Superior temporal gyrus (tissue), 1 donor: ENCODE measurements at regions not wholly inside any gene's neighbourhood (a gene's known extent, or its start where the extent isn't known, plus 50 kb on each side); places are given as distances from the start of the nearest gene placed in this dataset.

ENCODE experiments used
- DNase-seq: peaks from one replicate; pipeline ENCODE4 v3.0.0-alpha.2; 2016; ENCODE audit errors: extremely low spot score

DNA sequence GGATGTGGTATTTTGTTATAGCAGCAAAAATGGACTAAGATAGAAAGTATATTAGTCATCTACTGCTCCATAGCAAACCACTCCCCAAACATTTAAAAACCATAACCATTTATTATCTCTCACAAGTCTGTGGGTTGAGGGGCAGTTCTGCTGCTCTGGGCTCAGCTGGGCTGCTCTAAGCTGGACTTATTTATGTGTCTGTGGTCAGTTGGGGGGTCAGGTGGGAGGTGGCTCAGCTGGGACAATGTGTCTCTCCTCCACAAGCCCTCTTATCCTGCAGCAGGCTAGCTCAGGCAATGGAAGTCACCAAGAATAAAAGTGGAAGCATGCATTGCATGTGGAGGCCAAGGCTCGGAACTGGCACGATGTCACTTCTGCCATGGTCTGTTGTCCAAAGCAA, 226.1 kb upstream of the N4BP1 start:
- no peak for DNase-seq

DNA sequence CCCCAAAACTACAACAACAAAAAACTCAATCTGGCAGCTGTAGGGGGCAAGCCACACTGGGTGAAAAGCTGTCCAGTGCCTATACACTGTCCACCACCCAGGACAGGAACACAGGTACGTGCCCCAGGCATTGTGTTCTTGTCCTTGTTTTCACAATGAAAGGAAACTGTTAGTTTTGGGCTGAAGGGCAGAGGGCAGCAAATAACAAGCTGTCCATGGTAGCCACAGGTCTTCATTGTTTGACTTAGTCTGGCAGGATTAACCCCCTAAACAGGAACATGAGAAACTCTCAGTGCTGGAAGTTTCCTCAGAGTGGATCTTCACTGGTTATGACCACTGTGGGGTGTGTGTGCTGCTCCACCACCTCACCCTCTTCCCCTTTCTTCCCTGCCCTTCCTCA, 224.6 kb upstream of the N4BP1 start:
- no peak for DNase-seq

GRCh38 chr16:48833461-48833860, 223.5 kb upstream of the N4BP1 start:
- DNase-seq, result no peak

- no peak for DNase-seq
These were observed 221.2 kb upstream of the N4BP1 start for GRCh38 chr16:48831076-48831722.

GRCh38 chr16:48829336-48830310, 219.6 kb upstream of the N4BP1 start:
- no peak for DNase-seq

DNA sequence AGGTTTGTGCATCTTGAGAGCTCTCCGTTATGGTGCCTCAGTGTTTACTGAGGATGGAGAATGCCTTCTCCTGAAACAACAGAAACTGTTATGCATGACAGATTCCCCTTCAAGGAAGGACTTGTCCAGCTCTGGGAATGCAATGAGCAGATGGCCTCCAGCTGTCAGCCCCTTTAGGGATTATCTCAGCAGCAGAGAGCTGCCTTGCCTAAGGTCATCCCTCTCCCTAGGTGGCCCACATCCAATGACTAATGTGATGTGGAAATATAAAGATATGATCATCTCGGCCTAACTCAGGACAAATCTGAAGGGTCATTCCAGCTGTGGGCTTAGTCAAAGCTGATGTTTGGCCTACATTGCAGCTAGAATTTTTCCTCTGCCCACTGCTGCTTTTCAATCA, 214.3 kb upstream of the N4BP1 start:
- DNase-seq, result no peak

DNA sequence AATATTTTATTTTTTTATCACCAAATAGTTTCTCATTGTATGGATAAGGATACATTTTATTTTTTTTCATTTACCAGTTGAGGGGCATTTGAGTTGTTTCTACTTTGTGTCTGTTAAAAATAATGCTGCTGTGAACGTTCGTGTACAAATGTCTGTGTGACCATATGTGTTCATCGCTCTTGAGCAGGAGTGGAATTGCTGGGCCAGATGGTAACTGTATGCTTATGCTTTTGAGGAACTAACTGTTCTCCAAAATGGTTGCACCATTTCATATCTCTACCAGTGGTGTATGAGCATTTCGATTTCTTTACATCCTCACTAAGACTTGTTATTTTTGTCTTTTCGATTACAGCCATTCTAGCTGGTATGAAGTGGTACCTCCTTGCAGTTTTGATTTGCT, 212.5 kb upstream of the N4BP1 start:
- DNase-seq, result no peak

GRCh38 chr16:48820379-48820778, 210.4 kb upstream of the N4BP1 start:
- no peak for DNase-seq

DNA sequence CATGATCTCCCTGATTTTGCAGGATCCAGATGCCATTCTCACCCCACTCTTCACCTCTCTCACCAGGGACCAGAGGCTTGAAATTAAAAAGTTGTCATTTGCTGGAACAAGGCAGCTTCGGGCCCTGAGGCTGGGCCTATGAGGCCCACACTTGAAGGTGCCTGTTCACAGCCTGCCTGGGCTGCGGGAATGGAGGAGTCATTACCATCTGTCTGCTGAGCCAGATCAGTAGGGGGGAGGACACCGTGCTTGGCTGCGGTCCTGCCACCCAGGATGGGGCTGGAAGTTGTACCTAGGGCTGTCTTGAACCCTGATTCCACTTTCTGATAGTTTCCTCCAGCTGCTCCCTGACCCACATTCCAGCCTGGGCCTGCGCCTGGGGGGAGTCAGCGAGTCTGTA, 208.3 kb upstream of the N4BP1 start:
- no peak for DNase-seq

- no peak for DNase-seq
These were observed 207.1 kb upstream of the N4BP1 start for GRCh38 chr16:48817032-48817431.

DNA sequence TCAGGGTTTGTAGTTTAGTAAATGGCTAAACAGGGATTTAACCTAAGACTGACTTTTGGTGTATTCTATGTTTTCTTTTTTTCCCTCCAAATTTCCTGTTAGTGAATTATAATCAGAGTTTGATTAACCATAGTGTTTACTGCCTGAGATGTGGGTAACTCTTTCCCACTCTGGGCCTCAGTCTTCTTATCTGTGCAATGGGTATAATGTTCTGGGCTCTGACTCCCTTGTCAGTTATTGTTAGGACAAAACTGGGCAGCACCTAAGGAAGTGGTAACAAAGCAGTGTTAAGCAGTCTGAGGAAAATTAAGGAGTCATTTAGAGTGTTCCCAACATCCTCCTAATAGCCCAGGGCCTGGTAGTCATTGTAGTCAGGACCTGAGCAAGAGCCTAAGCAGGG, 206.4 kb upstream of the N4BP1 start:
- no peak for DNase-seq

DNA sequence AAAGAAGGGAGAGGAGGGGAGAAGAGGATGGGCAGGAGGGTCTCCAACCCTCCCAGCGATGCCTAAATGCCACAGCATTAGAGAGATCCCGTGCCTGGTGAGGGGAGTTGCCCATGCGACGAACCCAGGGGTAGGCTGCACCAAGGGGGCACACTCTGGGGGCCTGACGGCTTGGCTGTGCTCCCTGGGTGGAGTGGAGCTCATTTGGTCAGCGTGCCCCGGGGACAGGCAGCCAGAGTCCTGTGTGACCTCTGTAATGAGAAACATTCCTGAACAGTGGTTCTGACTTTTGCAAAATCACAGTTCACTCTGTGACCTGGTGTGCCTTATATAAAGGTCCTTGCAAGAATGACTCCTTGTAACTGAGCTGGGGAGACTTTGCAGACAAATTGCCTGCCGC, 205.0 kb upstream of the N4BP1 start:
- DNase-seq, result no peak

DNA sequence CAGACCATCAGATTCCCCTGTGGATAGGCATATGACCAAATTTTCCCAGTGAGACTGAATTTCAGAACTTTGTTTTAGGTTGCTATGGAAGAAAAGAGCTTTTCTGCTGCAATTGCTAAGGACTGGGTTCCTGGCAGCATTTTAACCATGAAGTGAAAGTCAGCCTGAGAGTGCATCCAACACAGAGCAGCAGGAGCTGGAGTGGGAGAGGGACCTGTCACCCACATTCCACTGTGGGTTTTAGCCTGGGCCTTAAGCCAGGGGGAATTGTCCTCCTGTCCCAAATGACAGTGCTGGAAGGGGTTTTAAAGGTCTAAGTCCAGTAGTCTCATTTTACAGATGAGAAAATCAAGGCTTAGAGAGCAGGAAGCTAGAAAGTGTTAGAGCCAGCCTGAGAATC, 203.5 kb upstream of the N4BP1 start:
- DNase-seq, result no peak

- no peak for DNase-seq
These were observed 202.9 kb upstream of the N4BP1 start for GRCh38 chr16:48812856-48813255.

GRCh38 chr16:48811478-48811877, 201.5 kb upstream of the N4BP1 start:
- DNase-seq, result no peak

DNA sequence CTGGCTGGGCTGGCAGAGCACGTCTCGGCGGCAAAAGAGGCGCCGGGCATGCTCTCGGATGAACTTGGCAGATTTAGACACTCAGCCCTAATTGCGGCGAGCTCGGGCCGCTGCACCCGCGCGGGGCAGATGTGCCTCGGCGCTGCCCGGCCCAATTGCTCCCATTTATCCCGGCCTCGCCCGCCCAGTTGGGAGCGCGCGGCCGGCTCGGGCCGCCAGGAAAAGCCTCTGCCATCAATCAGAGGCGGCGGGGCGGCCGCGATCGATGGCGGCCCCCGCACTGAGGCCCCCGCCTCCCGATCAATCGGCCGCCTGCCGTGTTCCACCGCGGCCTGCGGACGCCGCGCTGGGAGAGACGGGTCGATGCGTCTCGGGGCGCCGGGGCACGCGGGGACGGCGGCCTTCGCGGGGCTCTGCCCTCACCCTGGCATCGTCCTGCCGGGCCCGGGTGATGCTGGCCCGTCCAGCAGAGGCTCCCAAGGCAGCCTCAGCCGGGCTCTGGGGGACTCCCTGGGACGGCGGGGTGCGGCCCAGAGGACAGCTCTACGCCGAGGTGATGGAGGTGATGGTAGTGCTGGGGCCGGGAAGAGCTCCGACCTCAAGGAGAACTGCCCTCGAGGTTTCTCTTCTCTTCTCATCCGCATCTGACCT, 200.9 kb upstream of the N4BP1 start:
- no peak for DNase-seq

- no peak for DNase-seq
These were observed 200.4 kb upstream of the N4BP1 start for GRCh38 chr16:48810436-48810802.

DNA sequence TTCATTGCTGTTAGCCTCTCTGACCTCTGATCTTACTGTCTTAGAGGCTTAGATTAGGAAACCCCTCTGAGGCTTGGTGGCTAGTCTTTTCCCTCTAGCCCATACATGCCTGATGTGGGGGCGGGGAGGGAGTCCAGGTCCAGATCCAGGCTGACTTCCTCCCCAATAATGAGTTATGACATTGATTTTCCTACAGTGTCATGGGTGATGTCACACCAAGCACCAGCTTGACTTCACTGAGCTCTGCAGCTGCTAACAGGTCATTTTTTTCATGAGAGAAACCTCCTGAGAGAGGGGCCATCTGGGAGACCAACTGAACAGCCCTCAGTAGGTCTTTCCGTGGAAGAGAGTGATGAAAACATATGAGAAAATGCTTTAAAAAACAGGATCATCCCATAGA, 180.2 kb upstream of the N4BP1 start:
- DNase-seq, result no peak

DNA sequence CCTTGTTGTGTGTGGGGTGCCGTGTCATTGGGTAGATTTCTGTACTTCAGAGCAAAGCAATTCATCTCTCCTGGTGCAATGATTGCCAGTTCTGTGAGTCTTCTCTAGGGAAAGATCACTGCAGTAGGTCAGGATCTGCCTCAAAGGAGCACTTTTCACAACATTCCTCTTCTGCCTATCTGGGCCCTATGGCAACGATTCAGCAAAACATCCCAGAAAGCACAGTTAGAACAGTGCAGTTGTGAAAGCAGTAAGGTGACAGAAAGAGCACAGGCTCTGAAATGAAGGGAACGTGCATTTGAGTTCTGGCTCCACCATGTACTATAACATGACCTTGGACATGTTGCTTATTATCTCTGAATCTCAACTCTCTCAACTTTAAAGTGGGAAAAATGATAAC, 178.5 kb upstream of the N4BP1 start:
- DNase-seq, result no peak

- no peak for DNase-seq
These were observed 135.6 kb upstream of the N4BP1 start for GRCh38 chr16:48745541-48745940.

DNA sequence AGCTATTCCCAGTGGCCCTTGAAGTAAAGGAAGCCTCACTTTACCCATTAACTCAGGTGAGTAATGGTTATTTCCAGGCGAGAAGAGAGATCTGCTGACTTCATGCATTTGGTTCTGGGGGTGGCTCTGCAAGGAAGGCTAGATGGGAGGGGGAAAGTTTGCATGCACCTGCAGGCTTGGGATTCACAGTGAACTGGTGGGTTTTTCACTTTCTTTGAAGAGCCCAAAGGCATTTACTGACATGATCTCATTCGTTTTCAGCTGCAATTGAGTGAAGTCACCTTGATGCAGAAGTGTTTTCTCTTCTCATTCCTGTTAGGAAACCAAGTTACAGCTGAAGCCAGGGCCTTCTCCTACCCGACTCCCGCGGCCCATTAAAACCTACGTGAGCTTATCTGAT, 131.0 kb upstream of the N4BP1 start:
- DNase-seq, result no peak

GRCh38 chr16:48734220-48734619, 124.2 kb upstream of the N4BP1 start:
- no peak for DNase-seq

- no peak for DNase-seq
These were observed 94.7 kb upstream of the N4BP1 start for GRCh38 chr16:48704710-48705109.
